ENCODE measurements at regions not wholly inside any gene's neighbourhood (a gene's known extent, or its start where the extent isn't known, plus 50 kb on each side); places are given as distances from the start of the nearest gene placed in this dataset.

DNA sequence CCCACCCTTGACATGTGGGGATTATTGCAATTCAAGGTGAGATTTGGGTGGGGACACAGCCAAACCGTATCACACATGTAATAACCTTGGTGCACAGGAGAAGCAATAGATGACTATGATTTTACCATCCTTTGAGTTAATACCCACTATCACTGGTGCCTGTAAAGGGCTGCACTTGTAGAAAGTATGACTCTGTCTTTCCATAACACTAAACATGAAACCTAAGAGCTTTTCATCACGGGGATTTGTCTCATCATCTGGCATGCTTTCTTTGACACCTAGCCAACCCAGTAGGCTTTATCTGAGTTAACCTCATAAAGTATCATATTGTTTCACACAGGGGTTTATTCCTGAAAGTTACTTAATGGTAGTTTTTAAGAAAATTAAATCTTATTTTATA lies 188.9 kb upstream of the TNC start:
- TF ChIP-seq POLR2A (IDR thresholded peaks at IDR 0.05) = no peak
- TF ChIP-seq, protein P1, sequence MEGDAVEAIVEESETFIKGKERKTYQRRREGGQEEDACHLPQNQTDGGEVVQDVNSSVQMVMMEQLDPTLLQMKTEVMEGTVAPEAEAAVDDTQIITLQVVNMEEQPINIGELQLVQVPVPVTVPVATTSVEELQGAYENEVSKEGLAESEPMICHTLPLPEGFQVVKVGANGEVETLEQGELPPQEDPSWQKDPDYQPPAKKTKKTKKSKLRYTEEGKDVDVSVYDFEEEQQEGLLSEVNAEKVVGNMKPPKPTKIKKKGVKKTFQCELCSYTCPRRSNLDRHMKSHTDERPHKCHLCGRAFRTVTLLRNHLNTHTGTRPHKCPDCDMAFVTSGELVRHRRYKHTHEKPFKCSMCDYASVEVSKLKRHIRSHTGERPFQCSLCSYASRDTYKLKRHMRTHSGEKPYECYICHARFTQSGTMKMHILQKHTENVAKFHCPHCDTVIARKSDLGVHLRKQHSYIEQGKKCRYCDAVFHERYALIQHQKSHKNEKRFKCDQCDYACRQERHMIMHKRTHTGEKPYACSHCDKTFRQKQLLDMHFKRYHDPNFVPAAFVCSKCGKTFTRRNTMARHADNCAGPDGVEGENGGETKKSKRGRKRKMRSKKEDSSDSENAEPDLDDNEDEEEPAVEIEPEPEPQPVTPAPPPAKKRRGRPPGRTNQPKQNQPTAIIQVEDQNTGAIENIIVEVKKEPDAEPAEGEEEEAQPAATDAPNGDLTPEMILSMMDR (IDR thresholded peaks at IDR 0.05) = no peak

Data from tibial nerve (tissue), 3 donors.